HCT116 (cell line): ENCODE measurements at regions not wholly inside any gene's neighbourhood (a gene's known extent, or its start where the extent isn't known, plus 50 kb on each side); places are given as distances from the start of the nearest gene placed in this dataset.

Experiments
- ATAC-seq: fragments of 200-7000 bp; cut with Tn5 transposase; 2 replicates; pipeline ENCODE4 v1.9.1; 2020; ENCODE audit warnings: mild to moderate bottlenecking, moderate library complexity
- BruUV-seq: library from RNA; stranded (reverse); fragments of 400-500 nt; replicated peaks from 2 replicates; lab custom pipeline; 2021; lab: Mats Ljungman, UMichigan
- CTCF ChIA-PET: fragments of 300-600 bp; sonication (Branson Sonifier 250); formaldehyde crosslinking; loops from one replicate; lab custom pipeline; 2021; ENCODE audit warnings: antibody characterized with exemption; lab: Charles Lee
- POLR2A ChIA-PET: fragments of 300-600, 350-600 bp; sonication (Branson Sonifier 250); formaldehyde crosslinking; loops from one replicate; lab custom pipeline; 2021; ENCODE audit warnings: antibody characterized with exemption; lab: Charles Lee
- RAD21 ChIA-PET, 2 experiments: fragments of 300-600 bp; sonication (Branson Sonifier 250); formaldehyde crosslinking; loops; one replicate each; lab custom pipeline; 2023; ENCODE audit warnings: low total read pairs in 2 of 2; ENCODE audit not compliant: uncharacterized antibody in 2 of 2, unreplicated experiment in 2 of 2, low non-redundant PET in 1 of 2; lab: Charles Lee
- DNase-seq: peaks from one replicate; pipeline ENCODE4 v3.0.0-alpha.2; 2010; ENCODE audit warnings: low read depth, low spot score
- H2AFZ ChIP-seq: fragments of 200-600 bp; shearing (Covaris generic), sonication (generic); 2 replicates; pipeline ENCODE4 v1.6.1; 2017; ENCODE audit warnings: low read depth, mixed run types, mixed read lengths, antibody characterized with exemption, low read length; ENCODE audit not compliant: poor library complexity, severe bottlenecking
- H3K27ac ChIP-seq: 2 replicates; pipeline ENCODE4 v1.5.1; 2012; ENCODE audit warnings: low read depth, low read length
- H3K27me3 ChIP-seq: fragments of 200-600 bp; sonication (generic); 2 replicates; pipeline ENCODE4 v1.6.1; 2016; ENCODE audit warnings: mixed run types, low read length, mixed read lengths; ENCODE audit not compliant: insufficient read depth
- H3K36me3 ChIP-seq, 2 experiments: fragments of 200-500 bp in 1 of 2; fragments of 200-600 bp in 1 of 2; sonication (Bioruptor generic) in 1 of 2; sonication (generic) in 1 of 2; 2 replicates each; pipeline versions ENCODE4 v1.5.1 to v1.6.1; 2014 to 2016; ENCODE audit warnings: low read length in 2 of 2, inconsistent platforms in 1 of 2, mixed read lengths in 1 of 2, mixed run types in 1 of 2; ENCODE audit not compliant: insufficient read depth in 2 of 2, control insufficient read depth in 1 of 2
- H3K4me1 ChIP-seq, 2 experiments: fragments of 200-600 bp in 1 of 2; sonication (generic) in 1 of 2; 2 replicates each; pipeline versions ENCODE4 v1.5.1 to v1.6.1; 2012 to 2017; ENCODE audit warnings: low read length in 2 of 2, inconsistent platforms in 1 of 2, mild to moderate bottlenecking in 1 of 2, mixed read lengths in 1 of 2, mixed run types in 1 of 2, moderate library complexity in 1 of 2; ENCODE audit not compliant: insufficient read depth in 2 of 2, control insufficient read depth in 1 of 2
- H3K4me2 ChIP-seq: fragments of 200-600 bp; sonication (generic); 2 replicates; pipeline ENCODE4 v1.6.1; 2017; ENCODE audit warnings: mixed run types, low read length, mixed read lengths
- H3K4me3 ChIP-seq, 2 experiments: fragments of 200-600 bp in 1 of 2; sonication (generic) in 1 of 2; replicated peaks in 1 of 2; 2 replicates each; pipeline ENCODE4 v1.5.1; 2011 to 2016; ENCODE audit warnings: low read length in 2 of 2, control low read depth in 1 of 2, low read depth in 1 of 2, mild to moderate bottlenecking in 1 of 2, mixed read lengths in 1 of 2, mixed run types in 1 of 2
- H3K79me2 ChIP-seq: fragments of 200-600 bp; sonication (generic); 2 replicates; pipeline ENCODE4 v1.6.1; 2017; ENCODE audit warnings: mild to moderate bottlenecking, mixed run types, low read length, moderate library complexity, mixed read lengths; ENCODE audit not compliant: insufficient read depth
- H3K9ac ChIP-seq: fragments of 200-600 bp; sonication (generic); 2 replicates; pipeline ENCODE4 v1.6.1; 2016; ENCODE audit warnings: low read length, mixed read lengths
- H3K9me2 ChIP-seq: fragments of 200-600 bp; sonication (generic), shearing (Covaris generic); 2 replicates; pipeline ENCODE4 v1.6.1; 2017; ENCODE audit warnings: mixed run types, mild to moderate bottlenecking, moderate library complexity; ENCODE audit not compliant: insufficient read depth
- H3K9me3 ChIP-seq, 2 experiments: fragments of 200-500 bp in 1 of 2; fragments of 200-600 bp in 1 of 2; sonication (Bioruptor generic) in 1 of 2; sonication (generic) in 1 of 2; 2 replicates each; pipeline ENCODE4 v1.6.1; 2014 to 2017; ENCODE audit warnings: low read length in 2 of 2, mixed read lengths in 2 of 2, inconsistent platforms in 1 of 2, low read depth in 1 of 2, mild to moderate bottlenecking in 1 of 2, mixed run types in 1 of 2, moderate library complexity in 1 of 2; ENCODE audit not compliant: control insufficient read depth in 1 of 2, insufficient read depth in 1 of 2
- H4K20me1 ChIP-seq: fragments of 200-600 bp; sonication (generic), shearing (Covaris generic); 2 replicates; pipeline ENCODE4 v1.6.1; 2017; ENCODE audit warnings: mixed run types, mild to moderate bottlenecking, moderate library complexity; ENCODE audit not compliant: insufficient read depth
- POLR2A ChIP-seq: IDR thresholded peaks from 2 replicates; pipeline ENCODE4 v1.7.0; 2011; ENCODE audit warnings: borderline replicate concordance; ENCODE audit not compliant: insufficient read depth, insufficient read length; ENCODE audit errors: extremely low read depth
- SP1 ChIP-seq: IDR thresholded peaks from 2 replicates; pipeline ENCODE4 v1.6.1; 2012; ENCODE audit warnings: low read depth
- SRF ChIP-seq: IDR thresholded peaks from 2 replicates; pipeline ENCODE4 v1.6.1; 2012; ENCODE audit warnings: low read depth
- YY1 ChIP-seq: IDR thresholded peaks from 2 replicates; pipeline ENCODE4 v1.6.1; 2011; ENCODE audit warnings: low read length, low read depth, moderate library complexity, mild to moderate bottlenecking; ENCODE audit not compliant: insufficient replicate concordance; ENCODE audit errors: extremely low read depth
- ZFX ChIP-seq: fragments of 450-650 bp; IDR thresholded peaks from 2 replicates; pipeline ENCODE4 v1.6.1; 2017
- ZNF274 ChIP-seq: fragments of 200-500 bp; sonication (Bioruptor generic); IDR thresholded peaks from 2 replicates; pipeline ENCODE4 v1.6.1; 2014; ENCODE audit warnings: mild to moderate bottlenecking, low read depth, low read length, inconsistent platforms
- intact Hi-C: fragments of 100-400 bp; cut with micrococcal nuclease; formaldehyde crosslinking; loops from 2 replicates; pipeline ENCODE4 v1.10.0; 2022
- TF ChIP-seq, protein P1 (sequence below): IDR thresholded peaks from 2 replicates; pipeline ENCODE4 v1.6.1; 2012
- TF ChIP-seq, protein P2 (sequence below): IDR thresholded peaks from 2 replicates; pipeline ENCODE4 v1.6.1; 2011; ENCODE audit warnings: mild to moderate bottlenecking, low read length, moderate library complexity; ENCODE audit not compliant: insufficient replicate concordance; ENCODE audit errors: extremely low read depth
- TF ChIP-seq, protein P3 (sequence below), 3 experiments: fragments of 200-600 bp in 1 of 3; sonication (generic) in 1 of 3; IDR thresholded peaks in 2 of 3; conservative IDR thresholded peaks in 1 of 3; 2 replicates each; pipeline ENCODE4 v1.5.1; 2012 to 2017; ENCODE audit warnings: low read depth in 2 of 3, low read length in 2 of 3, antibody characterized with exemption in 1 of 3, borderline replicate concordance in 1 of 3, control low read depth in 1 of 3, mild to moderate bottlenecking in 1 of 3, mixed read lengths in 1 of 3, mixed run types in 1 of 3, moderate library complexity in 1 of 3; ENCODE audit not compliant: insufficient read depth in 1 of 3

DNA sequence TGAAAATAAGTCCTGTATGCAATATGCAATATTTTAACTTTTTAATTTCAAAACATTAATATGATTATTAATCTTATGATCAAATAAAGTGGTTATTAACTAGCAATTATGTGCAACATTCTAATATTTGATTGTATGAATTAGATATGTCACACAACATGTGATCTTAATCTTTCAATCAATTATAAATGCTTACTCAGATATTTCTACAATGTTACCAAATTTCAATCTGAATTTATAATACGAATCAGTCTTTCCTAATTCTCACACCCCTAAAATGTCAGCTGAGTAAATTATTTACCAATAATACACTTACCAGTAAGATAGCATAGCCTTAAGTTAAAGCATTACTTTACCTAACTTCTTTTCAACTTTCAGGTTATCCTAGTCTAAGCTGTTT lies 186.3 kb downstream of the CALCRL start:
- no peaks in the 10 kb centered on the region for H3K9me2 ChIP-seq
- no peaks in the 10 kb centered on the region for H3K4me1 ChIP-seq
- no peaks in the 10 kb centered on the region for H3K36me3 ChIP-seq
- no peak for TF ChIP-seq ZNF274
- TF ChIP-seq, protein P1, sequence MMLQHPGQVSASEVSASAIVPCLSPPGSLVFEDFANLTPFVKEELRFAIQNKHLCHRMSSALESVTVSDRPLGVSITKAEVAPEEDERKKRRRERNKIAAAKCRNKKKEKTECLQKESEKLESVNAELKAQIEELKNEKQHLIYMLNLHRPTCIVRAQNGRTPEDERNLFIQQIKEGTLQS, result no peak
- no peak for TF ChIP-seq POLR2A
- TF ChIP-seq, protein P2, sequence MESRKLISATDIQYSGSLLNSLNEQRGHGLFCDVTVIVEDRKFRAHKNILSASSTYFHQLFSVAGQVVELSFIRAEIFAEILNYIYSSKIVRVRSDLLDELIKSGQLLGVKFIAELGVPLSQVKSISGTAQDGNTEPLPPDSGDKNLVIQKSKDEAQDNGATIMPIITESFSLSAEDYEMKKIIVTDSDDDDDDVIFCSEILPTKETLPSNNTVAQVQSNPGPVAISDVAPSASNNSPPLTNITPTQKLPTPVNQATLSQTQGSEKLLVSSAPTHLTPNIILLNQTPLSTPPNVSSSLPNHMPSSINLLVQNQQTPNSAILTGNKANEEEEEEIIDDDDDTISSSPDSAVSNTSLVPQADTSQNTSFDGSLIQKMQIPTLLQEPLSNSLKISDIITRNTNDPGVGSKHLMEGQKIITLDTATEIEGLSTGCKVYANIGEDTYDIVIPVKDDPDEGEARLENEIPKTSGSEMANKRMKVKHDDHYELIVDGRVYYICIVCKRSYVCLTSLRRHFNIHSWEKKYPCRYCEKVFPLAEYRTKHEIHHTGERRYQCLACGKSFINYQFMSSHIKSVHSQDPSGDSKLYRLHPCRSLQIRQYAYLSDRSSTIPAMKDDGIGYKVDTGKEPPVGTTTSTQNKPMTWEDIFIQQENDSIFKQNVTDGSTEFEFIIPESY, result no peak
- no peak for TF ChIP-seq SRF
- TF ChIP-seq YY1, result no peak
- TF ChIP-seq ZFX, result no peak
- TF ChIP-seq SP1, result no peak
- TF ChIP-seq, protein P3, sequence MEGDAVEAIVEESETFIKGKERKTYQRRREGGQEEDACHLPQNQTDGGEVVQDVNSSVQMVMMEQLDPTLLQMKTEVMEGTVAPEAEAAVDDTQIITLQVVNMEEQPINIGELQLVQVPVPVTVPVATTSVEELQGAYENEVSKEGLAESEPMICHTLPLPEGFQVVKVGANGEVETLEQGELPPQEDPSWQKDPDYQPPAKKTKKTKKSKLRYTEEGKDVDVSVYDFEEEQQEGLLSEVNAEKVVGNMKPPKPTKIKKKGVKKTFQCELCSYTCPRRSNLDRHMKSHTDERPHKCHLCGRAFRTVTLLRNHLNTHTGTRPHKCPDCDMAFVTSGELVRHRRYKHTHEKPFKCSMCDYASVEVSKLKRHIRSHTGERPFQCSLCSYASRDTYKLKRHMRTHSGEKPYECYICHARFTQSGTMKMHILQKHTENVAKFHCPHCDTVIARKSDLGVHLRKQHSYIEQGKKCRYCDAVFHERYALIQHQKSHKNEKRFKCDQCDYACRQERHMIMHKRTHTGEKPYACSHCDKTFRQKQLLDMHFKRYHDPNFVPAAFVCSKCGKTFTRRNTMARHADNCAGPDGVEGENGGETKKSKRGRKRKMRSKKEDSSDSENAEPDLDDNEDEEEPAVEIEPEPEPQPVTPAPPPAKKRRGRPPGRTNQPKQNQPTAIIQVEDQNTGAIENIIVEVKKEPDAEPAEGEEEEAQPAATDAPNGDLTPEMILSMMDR (IDR thresholded peaks at IDR 0.05 in 2 of 3, conservative IDR thresholded peaks at IDR 0.05 in 1 of 3; ENCODE audit: borderline replicate concordance in 1 of 3, insufficient read depth in 1 of 3, low read depth in 2 of 3, low read length in 2 of 3), result no peak
- ChIA-PET RAD21 (no interaction called here), CTCF (no interaction called here), POLR2A (no interaction called here)
- H3K9me3 ChIP-seq, result no peaks in the 10 kb centered on the region
- BruUV-seq, result no TSS peak
- no peak overlapping the region for H3K4me3 ChIP-seq
- no peak overlapping the region for H2AFZ ChIP-seq
- no peaks in the 10 kb centered on the region for H3K27me3 ChIP-seq
- intact Hi-C loops, result no loop called here
- H3K79me2 ChIP-seq, result no peaks in the 10 kb centered on the region
- H4K20me1 ChIP-seq, result no peaks in the 10 kb centered on the region
- no peak overlapping the region for H3K27ac ChIP-seq
- no peak overlapping the region for H3K9ac ChIP-seq
- DNase-seq, result no peak
- ATAC-seq, result no peak
- H3K4me2 ChIP-seq, result no peak overlapping the region
